Heart right ventricle (tissue), 16 donors: ENCODE measurements at regions not wholly inside any gene's neighbourhood (a gene's known extent, or its start where the extent isn't known, plus 50 kb on each side); places are given as distances from the start of the nearest gene placed in this dataset.

Source experiments
- ATAC-seq, 8 donors: fragments of 200-7000 bp; cut with Tn5 transposase; one replicate each; pipeline ENCODE4 v1.9.1; 2020; ENCODE audit warnings: mild to moderate bottlenecking in 8 of 8, moderate library complexity in 8 of 8, moderate number of reproducible peaks in 1 of 8
- DNase-seq, 2 donors: peaks; one replicate each; pipeline ENCODE4 v3.0.0-alpha.2; 2020
- H3K27ac ChIP-seq, 10 donors: fragments of 200-600 bp; sonication (generic) in 2 of 10; one replicate each; pipeline versions ENCODE4 v1.5.0 to v1.8.0; 2020 to 2022; ENCODE audit warnings: mild to moderate bottlenecking in 3 of 10
- H3K27me3 ChIP-seq, 7 donors: fragments of 200-600 bp; one replicate each; pipeline ENCODE4 v1.8.0; 2021 to 2022; ENCODE audit warnings: mild to moderate bottlenecking in 2 of 7
- H3K36me3 ChIP-seq, 9 donors: fragments of 200-600 bp; sonication (generic) in 1 of 9; one replicate each; pipeline versions ENCODE4 v1.5.0 to v1.8.0; 2020 to 2022; ENCODE audit warnings: mild to moderate bottlenecking in 2 of 9
- H3K4me1 ChIP-seq, 9 donors: fragments of 200-600 bp; sonication (generic) in 1 of 9; one replicate each; pipeline versions ENCODE4 v1.5.0 to v1.8.0; 2020 to 2022; ENCODE audit warnings: mild to moderate bottlenecking in 4 of 9
- H3K4me3 ChIP-seq, 10 donors: fragments of 200-600 bp; sonication (generic) in 2 of 10; one replicate each; pipeline versions ENCODE4 v1.5.0 to v1.8.0; 2020 to 2022; ENCODE audit warnings: mild to moderate bottlenecking in 7 of 10, moderate library complexity in 2 of 10
- H3K9me3 ChIP-seq, 11 donors: fragments of 200-600 bp in 10 of 11; sonication (generic) in 2 of 11; one replicate each; pipeline versions ENCODE4 v1.5.0 to v1.8.0; 2013 to 2022; ENCODE audit warnings: mild to moderate bottlenecking in 2 of 11, control low read depth in 1 of 11, moderate library complexity in 1 of 11
- CTCF ChIP-seq, 9 donors: fragments of 200-600 bp; sonication (generic) in 2 of 9; IDR thresholded peaks; one replicate each; pipeline versions ENCODE4 v1.5.0 to v1.8.0; 2021 to 2022; ENCODE audit warnings: antibody characterized with exemption in 9 of 9, mild to moderate bottlenecking in 5 of 9, moderate library complexity in 1 of 9
- WGBS, 2 donors: extraction: QIAGEN DNeasy Blood & Tissue Kit; methylation state at CpG; one replicate each; pipeline ENCODE4 v1.1.7; 2013; ENCODE audit warnings: inconsistent platforms in 1 of 2; 5-methylcytosine and 5-hydroxymethylcytosine counted together
- intact Hi-C, 10 donors: fragments of 100-400 bp; cut with DNase I; formaldehyde crosslinking; loops; one replicate each; pipeline versions ENCODE4 v1.11.1 to v1.14.2; 2022
- donor health status: Arrhythmogenic right ventricular cardiomyopathy.
- donor health status: ischemic (EF 13 %, LVEDD 7.1; RV severe dilation, severe dysfunction).
- donor health status: healthy with polysubstance abuse.
- donor health status: DM: no; HTN: yes; CAD: no.
- donor health status: DM: no; HTN: no; CAD: no.
- donor health status: ischemic (EF 25% LVEDD 6.9; RV normal size, moderate dysfunction).
- donor health status: ischemic (EF 25% LVEDD 5.7; RV mildly dilated, moderate dysfunction).
- donor health status: healthy.
- donor health status: DM: yes; HTN: yes; CAD: no.
- donor health status: Ischemic cardiomyopathy.
- donor health status: ischemic (EF 35%, LVEDD 5.7; RV mildly dilated, moderate dysfunction).
- donor health status: nonischemic (EF 11% LVEDD 7.7; RV severe dilation, severe dysfunction).
- donor health status: DM: yes; HTN: yes; CAD: no.
- donor health status: PGD.
- donor health status: ischemic (EF 29% LVEDD 5.4; RV normal size, mild dysfunction).
- donor health status: nonischemic (EF 23%, LVEDD 6.1; RV moderate dilation, normal function).

GRCh38 chr1:218592688-218593087 is 247.6 kb downstream of the TGFB2 start:
- ATAC-seq = no peak
- 51 to 67% methylated on average over 2 of the region's 2 CpGs for WGBS, 2 donors

DNA sequence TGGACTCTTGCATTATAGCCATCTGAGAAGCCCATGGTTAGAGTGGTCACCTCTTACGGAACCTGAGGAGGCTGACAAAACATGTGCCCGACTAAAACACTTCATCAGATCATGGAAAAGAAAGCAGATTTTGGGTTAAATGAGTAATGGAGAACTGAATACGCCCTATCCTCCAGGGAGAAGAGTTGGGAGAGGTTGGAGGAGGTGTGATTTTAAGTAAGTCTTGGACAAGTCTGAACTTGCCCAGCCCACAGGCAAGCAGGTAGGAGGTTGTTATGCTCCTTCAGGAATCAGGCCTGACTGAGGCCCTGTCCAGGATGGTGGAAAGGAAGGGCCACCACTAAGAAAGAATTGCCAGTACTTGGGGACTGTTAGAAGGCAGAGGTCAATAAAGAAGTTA is 255.8 kb downstream of the TGFB2 start:
- H3K9me3 ChIP-seq = peaks cover 0 to 5% (median 0%) of the 10 kb centered on the region in 11 donors
- no peaks in the 10 kb centered on the region for H3K27me3 ChIP-seq
- H3K4me1 ChIP-seq = no peaks in the 10 kb centered on the region
- DNase-seq (no peak), ATAC-seq (no peak)
- H3K36me3 ChIP-seq = no peaks in the 10 kb centered on the region
- intact Hi-C loops = no loop called here
- WGBS, 2 donors = 96 to 98% methylated on average over 3 of the region's 3 CpGs
- no peak for TF ChIP-seq CTCF (IDR thresholded peaks at IDR 0.05)
- no peak overlapping the region for H3K27ac ChIP-seq
- no peak overlapping the region for H3K4me3 ChIP-seq

More at GRCh38 chr1:218592688-218593087, 247.6 kb downstream of the TGFB2 start:
- intact Hi-C loops = no loop called here
- Histone ChIP-seq H3K9me3 (no peaks in the 10 kb centered on the region), H3K4me3 (no peak overlapping the region), H3K4me1 (peaks cover 0 to 9% (median 0%) of the 10 kb centered on the region in 9 donors), H3K36me3 (no peaks in the 10 kb centered on the region), H3K27me3 (no peaks in the 10 kb centered on the region), H3K27ac (no peak overlapping the region)
- no peak for DNase-seq
- TF ChIP-seq CTCF (IDR thresholded peaks at IDR 0.05) = no peak

DNA sequence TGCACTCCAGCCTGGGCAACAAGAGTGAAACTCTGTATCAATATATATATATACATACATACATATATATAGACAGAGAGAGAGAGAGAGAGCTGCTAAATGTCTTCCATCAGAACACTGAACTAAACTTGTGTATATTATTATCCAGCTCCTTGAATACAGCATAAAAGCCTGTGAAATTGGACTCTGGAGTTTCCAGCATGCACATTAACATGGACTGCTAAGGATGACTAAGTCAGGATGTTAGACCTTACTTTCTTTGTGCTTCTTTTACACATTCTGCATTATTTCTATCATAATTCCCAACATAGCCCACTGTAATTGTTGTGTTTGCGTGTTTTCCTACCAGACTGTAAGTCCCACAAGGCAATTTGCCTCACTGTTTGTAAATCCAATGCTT is 259.1 kb downstream of the TGFB2 start:
- intact Hi-C loops = no loop called here
- Histone ChIP-seq H3K4me3 (no peak overlapping the region), H3K9me3 (peaks cover 0 to 17% (median 0%) of the 10 kb centered on the region in 11 donors), H3K27ac (no peak overlapping the region), H3K4me1 (no peaks in the 10 kb centered on the region), H3K27me3 (no peaks in the 10 kb centered on the region), H3K36me3 (no peaks in the 10 kb centered on the region)
- DNase-seq (no peak), ATAC-seq (no peak)
- TF ChIP-seq CTCF (IDR thresholded peaks at IDR 0.05) = no peak
- 95 to 100% methylated on average over 1 of the region's 1 CpG for WGBS, 2 donors

- H3K36me3 ChIP-seq = no peaks in the 10 kb centered on the region
- no peaks in the 10 kb centered on the region for H3K4me1 ChIP-seq
- TF ChIP-seq CTCF (IDR thresholded peaks at IDR 0.05) = no peak
- H3K9me3 ChIP-seq = peaks cover 0 to 31% (median 0%) of the 10 kb centered on the region in 11 donors
- ATAC-seq (no peak), DNase-seq (no peak)
- intact Hi-C loops = no loop called here
- H3K4me3 ChIP-seq = no peak overlapping the region
- WGBS, 2 donors = 100% methylated on average over 1 of the region's 1 CpG
- H3K27me3 ChIP-seq = no peaks in the 10 kb centered on the region
- H3K27ac ChIP-seq = no peak overlapping the region
Observed at GRCh38 chr1:218611916-218612585, 266.9 kb downstream of the TGFB2 start.
